IMR-90 (cell line): ENCODE measurements at regions not wholly inside any gene's neighbourhood (a gene's known extent, or its start where the extent isn't known, plus 50 kb on each side); places are given as distances from the start of the nearest gene placed in this dataset.

ENCODE experiments used
- ATAC-seq: fragments of 200-7000 bp; cut with Tn5 transposase; 2 replicates; pipeline ENCODE4 v1.9.1; 2020; ENCODE audit warnings: low read depth, mild to moderate bottlenecking, moderate library complexity
- BruUV-seq: library from RNA; stranded (reverse); fragments of 400-500 nt; replicated peaks from 2 replicates; lab custom pipeline; 2021; lab: Mats Ljungman, UMichigan
- CTCF ChIA-PET: fragments of 300-600 bp; formaldehyde crosslinking; extraction: SDS; loops from one replicate; lab custom pipeline; 2021; ENCODE audit warnings: antibody characterized with exemption; lab: Yijun Ruan, JAX
- POLR2A ChIA-PET: fragments of 300-600 bp; sonication (Branson Sonifier 250); formaldehyde crosslinking; loops from one replicate; lab custom pipeline; 2022; ENCODE audit warnings: antibody characterized with exemption; ENCODE audit not compliant: unreplicated experiment; lab: Charles Lee
- DNase-seq: peaks from one replicate; pipeline ENCODE4 v3.0.0; 2013
- H2AFZ ChIP-seq: replicated peaks from 2 replicates; pipeline ENCODE3; 2013; ENCODE audit warnings: low read length, mild to moderate bottlenecking; ENCODE audit not compliant: poor library complexity
- H2AK5ac ChIP-seq: 2 replicates; pipeline ENCODE4 v1.6.1; 2013; ENCODE audit warnings: low read depth, low read length, inconsistent platforms
- H2AK9ac ChIP-seq: replicated peaks from 2 replicates; pipeline ENCODE3; 2013; ENCODE audit warnings: mild to moderate bottlenecking, low read depth, low read length, moderate library complexity; ENCODE audit not compliant: poor library complexity
- H2BK120ac ChIP-seq: 2 replicates; pipeline ENCODE4 v1.6.1; 2013; ENCODE audit warnings: low read depth, low read length, inconsistent platforms
- H2BK15ac ChIP-seq: 3 replicates; pipeline ENCODE4 v1.6.1; 2013; ENCODE audit warnings: low read depth, low read length, inconsistent platforms
- H2BK20ac ChIP-seq: 2 replicates; pipeline ENCODE4 v1.6.1; 2013; ENCODE audit warnings: low read depth, mild to moderate bottlenecking, inconsistent platforms, low read length, moderate library complexity
- H2BK5ac ChIP-seq: 2 replicates; pipeline ENCODE4 v1.6.1; 2013; ENCODE audit warnings: mild to moderate bottlenecking, low read depth, low read length, inconsistent platforms; ENCODE audit not compliant: poor library complexity, severe bottlenecking
- H3K14ac ChIP-seq: replicated peaks from 2 replicates; pipeline ENCODE4 v1.6.1; 2013; ENCODE audit warnings: low read depth, low read length, inconsistent platforms
- H3K18ac ChIP-seq: 2 replicates; pipeline ENCODE4 v1.6.1; 2013; ENCODE audit warnings: low read depth, low read length, control low read depth
- H3K23ac ChIP-seq: 2 replicates; pipeline ENCODE4 v1.6.1; 2013; ENCODE audit warnings: low read depth, low read length, inconsistent platforms
- H3K27ac ChIP-seq: 2 replicates; pipeline ENCODE4 v1.5.1; 2013; ENCODE audit warnings: mild to moderate bottlenecking, control low read depth, low read length; ENCODE audit not compliant: insufficient read depth
- H3K27me3 ChIP-seq: 2 replicates; pipeline ENCODE4 v1.6.1; 2013; ENCODE audit warnings: low read length; ENCODE audit not compliant: control insufficient read depth, insufficient read depth
- H3K36me3 ChIP-seq: 2 replicates; pipeline ENCODE4 v1.6.1; 2013; ENCODE audit warnings: low read length, mixed read lengths; ENCODE audit not compliant: control insufficient read depth, insufficient read depth
- H3K4ac ChIP-seq: 2 replicates; pipeline ENCODE4 v1.6.1; 2013; ENCODE audit warnings: low read depth, low read length, inconsistent platforms
- H3K4me1 ChIP-seq: 2 replicates; pipeline ENCODE4 v1.6.1; 2013; ENCODE audit warnings: low read length, mixed read lengths; ENCODE audit not compliant: control insufficient read depth, insufficient read depth
- H3K4me2 ChIP-seq: 2 replicates; pipeline ENCODE4 v1.6.1; 2013; ENCODE audit warnings: low read depth, mild to moderate bottlenecking, control low read depth, low read length, moderate library complexity
- H3K4me3 ChIP-seq: 2 replicates; pipeline ENCODE4 v1.5.1; 2013; ENCODE audit warnings: low read depth, mild to moderate bottlenecking, control low read depth, low read length, moderate library complexity; ENCODE audit not compliant: insufficient read depth
- H3K56ac ChIP-seq: 2 replicates; pipeline ENCODE4 v1.6.1; 2013; ENCODE audit warnings: low read length, inconsistent platforms; ENCODE audit not compliant: insufficient read depth; ENCODE audit errors: extremely low read depth
- H3K79me1 ChIP-seq, 2 experiments: 2 replicates each; pipeline ENCODE4 v1.6.1; 2013; ENCODE audit warnings: low read length in 2 of 2, inconsistent platforms in 1 of 2, low read depth in 1 of 2
- H3K9ac ChIP-seq: 2 replicates; pipeline ENCODE4 v1.6.1; 2013; ENCODE audit warnings: low read depth, low read length, control low read depth
- H3K9me1 ChIP-seq: 2 replicates; pipeline ENCODE4 v1.6.1; 2013; ENCODE audit warnings: low read length, inconsistent platforms; ENCODE audit not compliant: insufficient read depth
- H3K9me3 ChIP-seq: 2 replicates; pipeline ENCODE4 v1.6.1; 2013; ENCODE audit warnings: low read length; ENCODE audit not compliant: control insufficient read depth, insufficient read depth
- H4K20me1 ChIP-seq: 2 replicates; pipeline ENCODE4 v1.6.1; 2013; ENCODE audit warnings: low read length, inconsistent platforms; ENCODE audit not compliant: insufficient read depth
- H4K5ac ChIP-seq: 2 replicates; pipeline ENCODE4 v1.6.1; 2013; ENCODE audit warnings: mild to moderate bottlenecking, low read depth, low read length, control low read depth
- H4K8ac ChIP-seq, 2 experiments: 2 replicates each; pipeline ENCODE4 v1.6.1; 2013; ENCODE audit warnings: low read depth in 2 of 2, low read length in 2 of 2, control low read depth in 1 of 2, inconsistent platforms in 1 of 2
- H4K91ac ChIP-seq: 2 replicates; pipeline ENCODE4 v1.6.1; 2013; ENCODE audit warnings: low read depth, low read length, inconsistent platforms; ENCODE audit not compliant: insufficient read depth
- BHLHE40 ChIP-seq: fragments of 150-350 bp; IDR thresholded peaks from 2 replicates; pipeline ENCODE4 v1.6.1; 2016; ENCODE audit warnings: mild to moderate bottlenecking, low read depth, low read length
- CTCF ChIP-seq: conservative IDR thresholded peaks from 2 replicates; pipeline ENCODE4 v1.5.1; 2012; ENCODE audit warnings: mild to moderate bottlenecking, low read depth, low read length, improper control_type of control experiment
- FOS ChIP-seq: fragments of 150-350 bp; IDR thresholded peaks from 2 replicates; pipeline ENCODE4 v1.6.1; 2016; ENCODE audit warnings: low read depth, low read length
- MAFK ChIP-seq: IDR thresholded peaks from 2 replicates; pipeline ENCODE4 v1.6.1; 2012; ENCODE audit warnings: low read depth, low read length, improper control_type of control experiment
- NFE2L2 ChIP-seq: fragments of 150-350 bp; IDR thresholded peaks from 2 replicates; pipeline ENCODE4 v1.6.1; 2016; ENCODE audit warnings: low read depth, mild to moderate bottlenecking, low read length
- RFX5 ChIP-seq: IDR thresholded peaks from 2 replicates; pipeline ENCODE4 v1.8.0; 2012; ENCODE audit warnings: low read depth, mild to moderate bottlenecking, low read length, moderate library complexity
- WGBS, 2 experiments: methylation state at CpG; one replicate each; pipeline versions ENCODE4 v1.1.5 to v1.1.7; 2013; ENCODE audit warnings: missing lambda C conversion rate in 2 of 2; ENCODE audit not compliant: insufficient read length in 1 of 2; ENCODE audit errors: extremely low coverage in 2 of 2; 5-methylcytosine and 5-hydroxymethylcytosine counted together
- dilution Hi-C: fragments of 300-500 bp; cut with HindIII; formaldehyde crosslinking; loops from one replicate; pipeline ENCODE4 v1.14.3; 2018; ENCODE audit warnings: low sequenced_read_pairs; ENCODE audit not compliant: unreplicated experiment
- in situ Hi-C: fragments of 300-500 bp; cut with MboI; formaldehyde crosslinking; loops from 3 replicates; pipeline ENCODE4 v1.14.3; 2019; ENCODE audit warnings: low sequenced_read_pairs, inconsistent platforms, mixed read lengths
- intact Hi-C: fragments of 100-400 bp; cut with micrococcal nuclease; formaldehyde crosslinking; loops from 2 replicates; pipeline ENCODE4 v1.10.0; 2022
- TF ChIP-seq, protein P1 (sequence below): fragments of 150-350 bp; IDR thresholded peaks from 2 replicates; pipeline ENCODE4 v1.6.1; 2017; ENCODE audit warnings: mild to moderate bottlenecking, antibody characterized with exemption, low read length, low read depth

DNA sequence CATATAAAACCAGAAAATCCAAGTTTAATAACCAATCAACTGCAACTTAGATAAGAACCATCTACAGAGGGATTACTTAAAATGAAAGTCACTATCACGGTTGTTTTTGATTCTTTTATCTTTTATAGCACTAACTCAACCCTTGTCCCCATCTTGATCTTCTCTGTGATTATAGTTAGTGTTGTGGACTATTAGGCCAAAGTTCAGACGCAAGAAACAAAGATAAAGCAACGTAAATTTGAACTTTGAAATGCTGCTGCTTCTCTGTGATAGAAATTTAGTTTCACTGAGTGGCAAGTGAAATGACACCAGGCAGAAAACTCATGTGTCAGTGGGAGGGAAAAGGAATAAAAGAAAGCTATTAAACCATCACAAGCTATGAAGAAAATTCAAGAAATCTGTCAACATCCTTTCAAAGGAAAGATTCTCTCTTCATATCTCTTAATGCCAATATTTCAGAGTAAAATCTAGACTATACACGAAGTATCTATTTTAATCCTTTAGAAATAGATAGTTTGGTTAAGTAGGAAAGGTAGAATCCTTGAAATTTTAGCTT lies 71.8 kb upstream of the MALRD1 start:
- no peaks in the 10 kb centered on the region for H3K9me1 ChIP-seq
- H2BK20ac ChIP-seq: no peak overlapping the region
- no peak overlapping the region for H4K8ac ChIP-seq
- H3K4ac ChIP-seq: no peak overlapping the region
- H4K5ac ChIP-seq: no peak overlapping the region
- no TSS peak for BruUV-seq
- no CpG with 5 or more reads among the region's 4 CpGs for WGBS, 2 experiments
- H3K23ac ChIP-seq: no peak overlapping the region
- no peaks in the 10 kb centered on the region for H3K36me3 ChIP-seq
- no peaks in the 10 kb centered on the region for H3K4me1 ChIP-seq
- POLR2A ChIA-PET: no interaction called here
- no peak overlapping the region for H2BK15ac ChIP-seq
- no peak overlapping the region for H2AK5ac ChIP-seq
- H3K14ac ChIP-seq: no peak overlapping the region
- no peaks in the 10 kb centered on the region for H4K20me1 ChIP-seq
- H3K56ac ChIP-seq: no peak overlapping the region
- ATAC-seq (no peak), DNase-seq (no peak)
- H3K27ac ChIP-seq: no peak overlapping the region
- H3K4me3 ChIP-seq: no peak overlapping the region
- dilution Hi-C loops (no loop called here), intact Hi-C loops (no loop called here), in situ Hi-C loops (no loop called here)
- H3K18ac ChIP-seq: no peak overlapping the region
- no peak overlapping the region for H2BK5ac ChIP-seq
- no peaks in the 10 kb centered on the region for H3K9me3 ChIP-seq
- H2AFZ ChIP-seq: no peak overlapping the region
- no peaks in the 10 kb centered on the region for H3K79me1 ChIP-seq
- no peaks in the 10 kb centered on the region for H3K27me3 ChIP-seq
- no peak overlapping the region for H3K4me2 ChIP-seq
- no peak overlapping the region for H2AK9ac ChIP-seq
- H4K91ac ChIP-seq: no peak overlapping the region
- CTCF ChIA-PET: no interaction called here
- H2BK120ac ChIP-seq: no peak overlapping the region
- H3K9ac ChIP-seq: no peak overlapping the region
- TF ChIP-seq MAFK (no peak), FOS (no peak), CTCF (no peak), NFE2L2 (no peak), BHLHE40 (no peak), RFX5 (no peak)
- TF ChIP-seq, protein P1, sequence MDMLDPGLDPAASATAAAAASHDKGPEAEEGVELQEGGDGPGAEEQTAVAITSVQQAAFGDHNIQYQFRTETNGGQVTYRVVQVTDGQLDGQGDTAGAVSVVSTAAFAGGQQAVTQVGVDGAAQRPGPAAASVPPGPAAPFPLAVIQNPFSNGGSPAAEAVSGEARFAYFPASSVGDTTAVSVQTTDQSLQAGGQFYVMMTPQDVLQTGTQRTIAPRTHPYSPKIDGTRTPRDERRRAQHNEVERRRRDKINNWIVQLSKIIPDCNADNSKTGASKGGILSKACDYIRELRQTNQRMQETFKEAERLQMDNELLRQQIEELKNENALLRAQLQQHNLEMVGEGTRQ: no peak
